AG04449 (cell line): ENCODE measurements at regions not wholly inside any gene's neighbourhood (a gene's known extent, or its start where the extent isn't known, plus 50 kb on each side); places are given as distances from the start of the nearest gene placed in this dataset.

Source experiments
- CTCF ChIA-PET: fragments of 350-600 bp; formaldehyde crosslinking; extraction: SDS; loops from one replicate; lab custom pipeline; 2021; ENCODE audit warnings: antibody characterized with exemption; lab: Yijun Ruan, JAX
- POLR2A ChIA-PET: fragments of 400-600, 350-600 bp; formaldehyde crosslinking; extraction: SDS; loops from one replicate; lab custom pipeline; 2020; ENCODE audit warnings: antibody characterized with exemption, inconsistent platforms; lab: Yijun Ruan, JAX
- DNase-seq: peaks from one replicate; pipeline ENCODE4 v3.0.0-alpha.2; 2010; ENCODE audit warnings: low read depth, low spot score
- H3K4me3 ChIP-seq: 2 replicates; pipeline ENCODE4 v1.5.1; 2011; ENCODE audit warnings: low read depth, mild to moderate bottlenecking, control low read depth, low read length
- CTCF ChIP-seq: IDR thresholded peaks from one replicate; pipeline ENCODE4 v1.5.1; 2011; ENCODE audit warnings: mild to moderate bottlenecking, moderate library complexity, low read length, control low read depth, inconsistent platforms; ENCODE audit not compliant: insufficient read depth; ENCODE audit errors: missing control alignments

GRCh38 chr2:56754066-56754615 lies 570.4 kb downstream of the CCDC85A start:
- ChIA-PET POLR2A (no interaction called here), CTCF (interaction anchor here (1.4 kb wide), 1 partner anchor 571 kb away, joined by 6 read pairs; the partner anchor contains the start of gene CCDC85A)
- no peak for TF ChIP-seq CTCF
- no peak overlapping the region for H3K4me3 ChIP-seq
- no peak for DNase-seq

GRCh38 chr2:56754627-56755026 lies 570.8 kb downstream of the CCDC85A start:
- DNase-seq = no peak
- ChIA-PET CTCF (interaction anchor here (1.4 kb wide), 1 partner anchor 571 kb away, joined by 6 read pairs; the partner anchor contains the start of gene CCDC85A), POLR2A (no interaction called here)
- no peak overlapping the region for H3K4me3 ChIP-seq
- TF ChIP-seq CTCF = no peak

GRCh38 chr2:56757884-56758545 lies 574.2 kb downstream of the CCDC85A start:
- no peak overlapping the region for H3K4me3 ChIP-seq
- POLR2A ChIA-PET = no interaction called here
- CTCF ChIA-PET = interaction anchor here (0.6 to 0.9 kb wide), 2 partner anchors 9 to 143 kb away, joined by 3 read pairs; no protein-coding TSS in a partner anchor
- TF ChIP-seq CTCF = no peak
- no peak for DNase-seq

GRCh38 chr2:56763683-56764082 lies 579.9 kb downstream of the CCDC85A start:
- ChIA-PET CTCF (interaction anchor here (1.3 to 1.4 kb wide), 2 partner anchors 17 to 580 kb away, joined by 3 to 5 read pairs; partner anchors contain the start of gene CCDC85A), POLR2A (interaction anchor here (0.7 kb wide), 1 partner anchor 303 kb away, joined by 4 read pairs; no protein-coding TSS in a partner anchor)
- no peak overlapping the region for H3K4me3 ChIP-seq
- DNase-seq = no peak
- TF ChIP-seq CTCF = no peak

- no peak overlapping the region for H3K4me3 ChIP-seq
- DNase-seq = no peak
- ChIA-PET POLR2A (no interaction called here), CTCF (no interaction called here)
- no peak for TF ChIP-seq CTCF
These were observed 585.2 kb downstream of the CCDC85A start for GRCh38 chr2:56768973-56769372.

GRCh38 chr2:56770490-56770889 lies 586.7 kb downstream of the CCDC85A start:
- no peak for TF ChIP-seq CTCF
- CTCF ChIA-PET = no interaction called here
- POLR2A ChIA-PET = no interaction called here
- H3K4me3 ChIP-seq = no peak overlapping the region
- DNase-seq = peak; percentile 37
